Mammary epithelial cell (primary cell): ENCODE measurements at regions not wholly inside any gene's neighbourhood (a gene's known extent, or its start where the extent isn't known, plus 50 kb on each side); places are given as distances from the start of the nearest gene placed in this dataset.

Source experiments
- EZH2 ChIP-seq: IDR thresholded peaks from 2 replicates; pipeline ENCODE4 v1.6.1; 2012; ENCODE audit warnings: low read length, inconsistent platforms, borderline replicate concordance
- TF ChIP-seq, protein P1 (sequence below), 2 donors: IDR thresholded peaks in 1 of 2; conservative IDR thresholded peaks in 1 of 2; 2 replicates each; pipeline ENCODE4 v1.5.1; 2011 to 2012; ENCODE audit warnings: inconsistent platforms in 2 of 2, low read length in 2 of 2, mild to moderate bottlenecking in 2 of 2, control low read depth in 1 of 2, low read depth in 1 of 2; ENCODE audit not compliant: insufficient read depth in 1 of 2; ENCODE audit errors: extremely low read depth in 1 of 2

DNA sequence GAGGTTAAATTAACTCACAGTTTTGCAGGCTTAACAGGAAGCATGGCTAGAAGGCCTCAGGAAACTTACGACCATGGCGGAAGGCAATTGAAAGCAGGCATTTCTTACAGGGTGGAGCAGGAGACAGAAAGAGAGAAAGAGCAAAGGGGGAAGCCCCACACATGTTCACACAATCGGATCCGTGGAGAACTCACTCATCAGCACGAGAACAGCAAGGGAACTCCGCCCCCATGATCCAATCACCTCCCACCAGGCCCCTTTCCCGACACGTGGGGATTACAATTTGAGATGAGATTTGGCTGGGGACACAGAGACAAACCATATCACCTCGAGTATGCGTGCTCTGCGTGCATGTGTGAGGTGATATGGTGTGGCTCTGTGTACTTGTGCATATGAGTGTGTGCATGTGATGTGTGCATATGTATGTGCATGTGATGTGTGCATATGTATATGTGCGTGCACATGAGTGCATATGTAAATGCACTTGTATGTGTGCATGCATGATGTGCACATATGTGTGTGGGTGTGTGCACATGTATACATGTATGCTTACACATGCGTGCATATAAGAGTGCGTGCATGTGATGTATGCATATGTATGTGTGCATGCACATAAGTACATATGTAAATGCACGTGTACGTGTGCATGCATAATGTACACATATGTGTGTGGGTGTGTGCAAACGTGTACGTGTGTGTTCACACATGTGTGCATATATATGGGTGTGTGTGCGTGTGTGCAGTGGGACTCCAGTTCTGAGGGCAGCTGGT, 108.7 kb upstream of the HDAC4 start:
- TF ChIP-seq, protein P1, sequence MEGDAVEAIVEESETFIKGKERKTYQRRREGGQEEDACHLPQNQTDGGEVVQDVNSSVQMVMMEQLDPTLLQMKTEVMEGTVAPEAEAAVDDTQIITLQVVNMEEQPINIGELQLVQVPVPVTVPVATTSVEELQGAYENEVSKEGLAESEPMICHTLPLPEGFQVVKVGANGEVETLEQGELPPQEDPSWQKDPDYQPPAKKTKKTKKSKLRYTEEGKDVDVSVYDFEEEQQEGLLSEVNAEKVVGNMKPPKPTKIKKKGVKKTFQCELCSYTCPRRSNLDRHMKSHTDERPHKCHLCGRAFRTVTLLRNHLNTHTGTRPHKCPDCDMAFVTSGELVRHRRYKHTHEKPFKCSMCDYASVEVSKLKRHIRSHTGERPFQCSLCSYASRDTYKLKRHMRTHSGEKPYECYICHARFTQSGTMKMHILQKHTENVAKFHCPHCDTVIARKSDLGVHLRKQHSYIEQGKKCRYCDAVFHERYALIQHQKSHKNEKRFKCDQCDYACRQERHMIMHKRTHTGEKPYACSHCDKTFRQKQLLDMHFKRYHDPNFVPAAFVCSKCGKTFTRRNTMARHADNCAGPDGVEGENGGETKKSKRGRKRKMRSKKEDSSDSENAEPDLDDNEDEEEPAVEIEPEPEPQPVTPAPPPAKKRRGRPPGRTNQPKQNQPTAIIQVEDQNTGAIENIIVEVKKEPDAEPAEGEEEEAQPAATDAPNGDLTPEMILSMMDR (conservative IDR thresholded peaks at IDR 0.05 in 1 of 2, IDR thresholded peaks at IDR 0.05 in 1 of 2; ENCODE audit: extremely low read depth in 1 of 2, insufficient read depth in 1 of 2, low read depth in 1 of 2, low read length in 2 of 2), result no peak
- TF ChIP-seq EZH2, result no peak
